A549 (cell line): ENCODE measurements at regions not wholly inside any gene's neighbourhood (a gene's known extent, or its start where the extent isn't known, plus 50 kb on each side); places are given as distances from the start of the nearest gene placed in this dataset.

Experiments used
- ATAC-seq, 2 experiments: fragments of 200-7000 bp in 1 of 2; fragments of >200 bp in 1 of 2; cut with Nextera tagmentation in 1 of 2; cut with Tn5 transposase in 1 of 2; 3 replicates each; pipeline versions ENCODE4 v1.8.0 to v1.9.1; 2018 to 2020; ENCODE audit warnings: mild to moderate bottlenecking in 1 of 2, moderate library complexity in 1 of 2
- CTCF ChIA-PET: fragments of 300-600 bp; sonication (Branson Sonifier 250); formaldehyde crosslinking; extraction: SDS; loops from one replicate; lab custom pipeline; 2021; ENCODE audit warnings: antibody characterized with exemption, inconsistent platforms; lab: Yijun Ruan, JAX
- POLR2A ChIA-PET: fragments of 350-600 bp; formaldehyde crosslinking; extraction: SDS; loops from one replicate; lab custom pipeline; 2021; ENCODE audit warnings: antibody characterized with exemption, inconsistent platforms; lab: Yijun Ruan, JAX
- DNase-seq, 2 experiments: peaks; one replicate each; pipeline versions ENCODE4 v3.0.0 to v3.0.0-alpha.2; 2011 to 2016; ENCODE audit warnings: low read depth in 1 of 2, low spot score in 1 of 2
- FAIRE-seq: peaks from 2 replicates; lab custom pipeline; 2011; peaks lifted over from hg19 to GRCh38; lab: Jason Lieb, UNC
- H3K27ac ChIP-seq, 2 experiments: fragments of >200 bp; sonication (Bioruptor Twin); formaldehyde crosslinking; 3 replicates each; pipeline ENCODE4 v1.5.1; 2016 to 2017
- H3K4me1 ChIP-seq: fragments of >200 bp; sonication (Bioruptor Twin); formaldehyde crosslinking; 3 replicates; pipeline ENCODE4 v1.6.1; 2016
- H3K4me2 ChIP-seq: fragments of >200 bp; sonication (Bioruptor Twin); formaldehyde crosslinking; 3 replicates; pipeline ENCODE4 v1.6.1; 2016
- H3K4me3 ChIP-seq: fragments of >200 bp; sonication (Bioruptor Twin); formaldehyde crosslinking; 3 replicates; pipeline ENCODE4 v1.5.1; 2016
- H3K9me3 ChIP-seq: fragments of >200 bp; sonication (Bioruptor Twin); formaldehyde crosslinking; 3 replicates; pipeline ENCODE4 v1.6.1; 2016
- BHLHE40 ChIP-seq: IDR thresholded peaks from 2 replicates; pipeline ENCODE4 v1.6.1; 2012; ENCODE audit warnings: low read depth, low read length, inconsistent platforms
- CBX8 ChIP-seq: fragments of 200-600 bp; sonication (generic); IDR thresholded peaks from 2 replicates; pipeline ENCODE4 v1.6.1; 2016
- CHD2 ChIP-seq: fragments of 150-350 bp; IDR thresholded peaks from 2 replicates; pipeline ENCODE4 v1.6.1; 2014; ENCODE audit warnings: low read length; ENCODE audit not compliant: partially characterized antibody
- CTCF ChIP-seq: fragments of >200 bp; sonication (Bioruptor Twin); formaldehyde crosslinking; IDR thresholded peaks from 3 replicates; pipeline ENCODE4 v1.5.1; 2016
- EHF ChIP-seq: fragments of 250-450 bp; sonication (Bioruptor Pico); IDR thresholded peaks from 2 replicates; pipeline ENCODE4 v1.5.0; 2020; ENCODE audit warnings: mild to moderate bottlenecking
- EP300 ChIP-seq, 2 experiments: fragments of >200 bp; sonication (Bioruptor Twin); formaldehyde crosslinking; IDR thresholded peaks; 2 replicates in 1 of 2; 3 replicates in 1 of 2; pipeline ENCODE4 v1.6.1; 2016 to 2017
- ESRRA ChIP-seq: fragments of 150-350 bp; IDR thresholded peaks from 2 replicates; pipeline ENCODE4 v1.6.1; 2014; ENCODE audit warnings: mild to moderate bottlenecking, low read length, borderline replicate concordance
- FOSB ChIP-seq: fragments of 250-450 bp; sonication (Bioruptor Pico); IDR thresholded peaks from 2 replicates; pipeline ENCODE4 v1.5.0; 2020; ENCODE audit warnings: mild to moderate bottlenecking, moderate library complexity
- GATA3 ChIP-seq: IDR thresholded peaks from 2 replicates; pipeline ENCODE4 v1.6.1; 2012; ENCODE audit warnings: borderline replicate concordance
- HEYL ChIP-seq: fragments of 250-450 bp; sonication (Bioruptor Pico); IDR thresholded peaks from 2 replicates; pipeline ENCODE4 v1.8.0; 2021; ENCODE audit warnings: mild to moderate bottlenecking, moderate library complexity
- HOXB13 ChIP-seq: fragments of 250-450 bp; sonication (Bioruptor Pico); IDR thresholded peaks from 2 replicates; pipeline ENCODE4 v1.5.0; 2020; ENCODE audit warnings: low read depth, mild to moderate bottlenecking, moderate library complexity
- HOXB5 ChIP-seq: fragments of 250-450 bp; sonication (Bioruptor Pico); IDR thresholded peaks from 2 replicates; pipeline ENCODE4 v1.5.0; 2020; ENCODE audit warnings: mild to moderate bottlenecking, moderate library complexity
- JUNB ChIP-seq: fragments of >200 bp; sonication (Bioruptor Twin); formaldehyde crosslinking; IDR thresholded peaks from 2 replicates; pipeline ENCODE4 v1.6.1; 2016
- MAX ChIP-seq: IDR thresholded peaks from 2 replicates; pipeline ENCODE4 v1.6.1; 2012
- NR3C1 ChIP-seq: fragments of >200 bp; sonication (Bioruptor Twin); formaldehyde crosslinking; IDR thresholded peaks from 3 replicates; pipeline ENCODE4 v1.6.1; 2017
- RFX5 ChIP-seq: fragments of 450-650 bp; IDR thresholded peaks from 2 replicates; pipeline ENCODE4 v1.7.1; 2014; ENCODE audit warnings: antibody characterized with exemption, mild to moderate bottlenecking, moderate library complexity
- RNF2 ChIP-seq: fragments of 200-600 bp; sonication (generic); IDR thresholded peaks from 2 replicates; pipeline ENCODE4 v1.6.1; 2016; ENCODE audit warnings: low read depth, mild to moderate bottlenecking, antibody characterized with exemption, moderate library complexity, borderline replicate concordance
- SREBF2 ChIP-seq: fragments of 450-650 bp; IDR thresholded peaks from 2 replicates; pipeline ENCODE4 v1.6.1; 2014; ENCODE audit warnings: mild to moderate bottlenecking, moderate library complexity
- TP53 ChIP-seq: fragments of 250-450 bp; sonication (Bioruptor Pico); IDR thresholded peaks from 2 replicates; pipeline ENCODE4 v1.5.0; 2021; ENCODE audit warnings: mild to moderate bottlenecking, moderate library complexity
- USF2 ChIP-seq: fragments of 450-650 bp; IDR thresholded peaks from 2 replicates; pipeline ENCODE4 v1.6.1; 2014; ENCODE audit warnings: antibody characterized with exemption
- ZNF302 ChIP-seq: fragments of 250-450 bp; sonication (Bioruptor Pico); IDR thresholded peaks from 2 replicates; pipeline ENCODE4 v1.9.0; 2021; ENCODE audit warnings: inconsistent platforms, mild to moderate bottlenecking, moderate library complexity
- WGBS: methylation state at CpG from one replicate; pipeline ENCODE4 v1.1.6; 2017; ENCODE audit errors: missing lambda C conversion rate; 5-methylcytosine and 5-hydroxymethylcytosine counted together
- TF ChIP-seq, protein P1 (sequence below): fragments of 250-450 bp; sonication (Bioruptor Pico); IDR thresholded peaks from 2 replicates; pipeline ENCODE4 v1.5.0; 2020; ENCODE audit warnings: low read depth, mild to moderate bottlenecking, moderate library complexity
- TF ChIP-seq, protein P2 (sequence below): fragments of 250-450 bp; sonication (Bioruptor Pico); IDR thresholded peaks from 2 replicates; pipeline ENCODE4 v1.5.0; 2021; ENCODE audit warnings: mild to moderate bottlenecking, moderate library complexity, borderline replicate concordance

- 90% methylated on average over 3 of the region's 3 CpGs for WGBS
- no peak for FAIRE-seq
- CTCF ChIA-PET, result no interaction called here
These were observed 222.2 kb downstream of the FOXO1 start for GRCh38 chr13:40444241-40444640.

GRCh38 chr13:40445557-40445990 is 220.9 kb downstream of the FOXO1 start:
- FAIRE-seq, result no peak
- no peak overlapping the region for H3K4me2 ChIP-seq
- no peak overlapping the region for H3K4me3 ChIP-seq
- ATAC-seq, result no peak
- POLR2A ChIA-PET, result no interaction called here
- no peak for DNase-seq
- 83% methylated on average over 10 of the region's 11 CpGs for WGBS
- no peak overlapping the region for H3K27ac ChIP-seq
- CTCF ChIA-PET, result interaction anchor here (1.6 kb wide), 1 partner anchor 93 kb away, joined by 3 read pairs; no protein-coding TSS in a partner anchor
- TF ChIP-seq HEYL (CRISPR knock-in tag), result no peak
- TF ChIP-seq HOXB5 (CRISPR knock-in tag), result no peak
- no peak for TF ChIP-seq JUNB
- TF ChIP-seq, protein P1, sequence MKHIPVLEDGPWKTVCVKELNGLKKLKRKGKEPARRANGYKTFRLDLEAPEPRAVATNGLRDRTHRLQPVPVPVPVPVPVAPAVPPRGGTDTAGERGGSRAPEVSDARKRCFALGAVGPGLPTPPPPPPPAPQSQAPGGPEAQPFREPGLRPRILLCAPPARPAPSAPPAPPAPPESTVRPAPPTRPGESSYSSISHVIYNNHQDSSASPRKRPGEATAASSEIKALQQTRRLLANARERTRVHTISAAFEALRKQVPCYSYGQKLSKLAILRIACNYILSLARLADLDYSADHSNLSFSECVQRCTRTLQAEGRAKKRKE, result no peak
- TF ChIP-seq CHD2, result no peak
- TF ChIP-seq EP300 (IDR thresholded peaks at IDR 0.05), result no peak
- no peak for TF ChIP-seq GATA3
- TF ChIP-seq, protein P2, sequence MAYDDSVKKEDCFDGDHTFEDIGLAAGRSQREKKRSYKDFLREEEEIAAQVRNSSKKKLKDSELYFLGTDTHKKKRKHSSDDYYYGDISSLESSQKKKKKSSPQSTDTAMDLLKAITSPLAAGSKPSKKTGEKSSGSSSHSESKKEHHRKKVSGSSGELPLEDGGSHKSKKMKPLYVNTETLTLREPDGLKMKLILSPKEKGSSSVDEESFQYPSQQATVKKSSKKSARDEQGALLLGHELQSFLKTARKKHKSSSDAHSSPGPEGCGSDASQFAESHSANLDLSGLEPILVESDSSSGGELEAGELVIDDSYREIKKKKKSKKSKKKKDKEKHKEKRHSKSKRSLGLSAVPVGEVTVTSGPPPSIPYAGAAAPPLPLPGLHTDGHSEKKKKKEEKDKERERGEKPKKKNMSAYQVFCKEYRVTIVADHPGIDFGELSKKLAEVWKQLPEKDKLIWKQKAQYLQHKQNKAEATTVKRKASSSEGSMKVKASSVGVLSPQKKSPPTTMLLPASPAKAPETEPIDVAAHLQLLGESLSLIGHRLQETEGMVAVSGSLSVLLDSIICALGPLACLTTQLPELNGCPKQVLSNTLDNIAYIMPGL (CRISPR knock-in tag), result no peak
- no peak for TF ChIP-seq USF2
- no peaks in the 10 kb centered on the region for H3K9me3 ChIP-seq
- H3K4me1 ChIP-seq, result peaks cover 9% of the 10 kb centered on the region; the same call in 2 of the 3 replicates

More at GRCh38 chr13:40444241-40444640, 222.2 kb downstream of the FOXO1 start:
- Histone ChIP-seq H3K4me2 (no peak overlapping the region), H3K4me1 (peaks cover 9% of the 10 kb centered on the region; the same call in 2 of the 3 replicates), H3K4me3 (no peak overlapping the region), H3K9me3 (no peaks in the 10 kb centered on the region), H3K27ac (no peak overlapping the region)
- DNase-seq, result no peak
- POLR2A ChIA-PET, result no interaction called here
- no peak for ATAC-seq
- no peak for TF ChIP-seq CTCF
- TF ChIP-seq RFX5, result no peak
- no peak for TF ChIP-seq BHLHE40
- TF ChIP-seq SREBF2, result no peak
- no peak for TF ChIP-seq HOXB13
- TF ChIP-seq ESRRA, result no peak
- no peak for TF ChIP-seq CHD2
- TF ChIP-seq NR3C1, result no peak
- no peak for TF ChIP-seq MAX
- TF ChIP-seq RNF2, result no peak

DNA sequence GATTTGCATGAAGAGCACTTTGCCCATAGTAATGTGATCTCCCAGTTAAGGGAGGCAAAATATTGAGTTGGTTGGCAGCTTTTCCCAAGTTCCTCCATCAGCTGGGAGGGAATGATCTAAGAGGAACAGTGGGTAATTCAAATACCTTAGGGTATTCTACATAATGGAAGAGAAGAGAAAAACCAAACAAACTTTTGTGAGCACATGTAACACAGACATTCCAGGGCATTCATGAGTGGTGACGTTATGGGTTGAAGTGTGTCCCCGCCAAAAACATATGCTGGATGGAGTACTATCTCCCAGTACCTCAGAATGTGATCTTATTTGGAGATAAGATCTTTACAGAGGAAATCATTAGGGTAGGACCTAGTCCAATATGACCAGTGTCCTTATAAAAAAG is 220.1 kb downstream of the FOXO1 start:
- Histone ChIP-seq H3K4me2 (no peak overlapping the region), H3K4me1 (peaks cover 4% of the 10 kb centered on the region; the same call in 2 of the 3 replicates), H3K4me3 (no peak overlapping the region), H3K9me3 (no peaks in the 10 kb centered on the region), H3K27ac (no peak overlapping the region)
- 87% methylated on average over 2 of the region's 2 CpGs for WGBS
- TF ChIP-seq, protein P2 (CRISPR knock-in tag), result no peak
- TF ChIP-seq HOXB5 (CRISPR knock-in tag), result no peak
- no peak for TF ChIP-seq USF2
- TF ChIP-seq EHF (CRISPR knock-in tag), result no peak
- no peak for TF ChIP-seq TP53 (CRISPR knock-in tag)
- no peak for TF ChIP-seq HOXB13
- no peak for TF ChIP-seq RNF2
- TF ChIP-seq CBX8, result no peak
- TF ChIP-seq FOSB (CRISPR knock-in tag), result no peak
- no peak for TF ChIP-seq CHD2
- no peak for TF ChIP-seq ZNF302 (CRISPR knock-in tag)
- ChIA-PET POLR2A (no interaction called here), CTCF (interaction anchor here (0.8 to 1.6 kb wide), 2 partner anchors 10 to 92 kb away, joined by 3 read pairs; no protein-coding TSS in a partner anchor)
- DNase-seq (no peak), FAIRE-seq (no peak), ATAC-seq (no peak)
